Progenitor cell of endocrine pancreas (in vitro differentiated cells): ENCODE measurements at regions not wholly inside any gene's neighbourhood (a gene's known extent, or its start where the extent isn't known, plus 50 kb on each side); places are given as distances from the start of the nearest gene placed in this dataset.

Experiments used
- DNase-seq: peaks from one replicate; pipeline ENCODE4 v3.0.0; 2021; ENCODE audit warnings: low spot score; ENCODE audit not compliant: unreplicated experiment
- H3K27ac Mint-ChIP-seq: 2 replicates; pipeline ENCODE4 v1.8.0; 2021; ENCODE audit warnings: mild to moderate bottlenecking, moderate library complexity, mixed read lengths
- H3K27me3 Mint-ChIP-seq: 2 replicates; pipeline ENCODE4 v1.8.0; 2021; ENCODE audit warnings: mixed read lengths
- H3K36me3 Mint-ChIP-seq: 2 replicates; pipeline ENCODE4 v1.8.0; 2022; ENCODE audit warnings: mixed read lengths; ENCODE audit not compliant: insufficient read depth
- H3K4me1 Mint-ChIP-seq: 2 replicates; pipeline ENCODE4 v1.8.0; 2021; ENCODE audit warnings: low read depth, mixed read lengths
- H3K4me3 Mint-ChIP-seq: 2 replicates; pipeline ENCODE4 v1.8.0; 2021; ENCODE audit warnings: low read depth, mild to moderate bottlenecking, moderate library complexity, mixed read lengths
- H3K9me3 Mint-ChIP-seq: 2 replicates; pipeline ENCODE4 v1.8.0; 2021; ENCODE audit warnings: low read depth, mixed read lengths
- CTCF ChIP-seq: fragments of 200-600 bp; sonication (generic); IDR thresholded peaks from one replicate; pipeline ENCODE4 v1.5.0; 2021; ENCODE audit warnings: antibody characterized with exemption, mild to moderate bottlenecking; ENCODE audit not compliant: unreplicated experiment

- no peak overlapping the region for H3K4me3 Mint-ChIP-seq
These were observed 67.5 kb upstream of the FUT9 start for GRCh38 chr6:95948324-95948723.

GRCh38 chr6:95949985-95950384, 65.8 kb upstream of the FUT9 start:
- TF ChIP-seq CTCF = no peak
- Mint-ChIP-seq H3K27ac (no peak overlapping the region), H3K4me1 (peaks cover 6% of the 10 kb centered on the region)

More at GRCh38 chr6:95948324-95948723, 67.5 kb upstream of the FUT9 start:
- Mint-ChIP-seq H3K36me3 (no peaks in the 10 kb centered on the region), H3K9me3 (no peaks in the 10 kb centered on the region), H3K27ac (no peak overlapping the region), H3K4me1 (peaks cover 6% of the 10 kb centered on the region), H3K27me3 (no peaks in the 10 kb centered on the region)
- no peak for DNase-seq
- no peak for TF ChIP-seq CTCF

GRCh38 chr6:95958686-95959085, 57.1 kb upstream of the FUT9 start:
- Mint-ChIP-seq H3K4me3 (no peak overlapping the region), H3K27ac (no peak overlapping the region), H3K9me3 (no peaks in the 10 kb centered on the region), H3K36me3 (no peaks in the 10 kb centered on the region), H3K4me1 (peaks cover 4% of the 10 kb centered on the region), H3K27me3 (no peaks in the 10 kb centered on the region)
- TF ChIP-seq CTCF = no peak
- no peak for DNase-seq

More at GRCh38 chr6:95949985-95950384, 65.8 kb upstream of the FUT9 start:
- Mint-ChIP-seq H3K9me3 (no peaks in the 10 kb centered on the region), H3K36me3 (no peaks in the 10 kb centered on the region), H3K4me3 (no peak overlapping the region), H3K27me3 (no peaks in the 10 kb centered on the region)
- DNase-seq = no peak

- H3K9me3 Mint-ChIP-seq = no peaks in the 10 kb centered on the region
- H3K36me3 Mint-ChIP-seq = no peaks in the 10 kb centered on the region
These were observed 56.5 kb upstream of the FUT9 start for GRCh38 chr6:95959261-95959660.

More at GRCh38 chr6:95959261-95959660, 56.5 kb upstream of the FUT9 start:
- DNase-seq = no peak
- Mint-ChIP-seq H3K4me3 (no peak overlapping the region), H3K4me1 (peaks cover 4% of the 10 kb centered on the region), H3K27me3 (no peaks in the 10 kb centered on the region), H3K27ac (no peak overlapping the region)
- no peak for TF ChIP-seq CTCF
